ENCODE measurements at regions not wholly inside any gene's neighbourhood (a gene's known extent, or its start where the extent isn't known, plus 50 kb on each side); places are given as distances from the start of the nearest gene placed in this dataset.

DNA sequence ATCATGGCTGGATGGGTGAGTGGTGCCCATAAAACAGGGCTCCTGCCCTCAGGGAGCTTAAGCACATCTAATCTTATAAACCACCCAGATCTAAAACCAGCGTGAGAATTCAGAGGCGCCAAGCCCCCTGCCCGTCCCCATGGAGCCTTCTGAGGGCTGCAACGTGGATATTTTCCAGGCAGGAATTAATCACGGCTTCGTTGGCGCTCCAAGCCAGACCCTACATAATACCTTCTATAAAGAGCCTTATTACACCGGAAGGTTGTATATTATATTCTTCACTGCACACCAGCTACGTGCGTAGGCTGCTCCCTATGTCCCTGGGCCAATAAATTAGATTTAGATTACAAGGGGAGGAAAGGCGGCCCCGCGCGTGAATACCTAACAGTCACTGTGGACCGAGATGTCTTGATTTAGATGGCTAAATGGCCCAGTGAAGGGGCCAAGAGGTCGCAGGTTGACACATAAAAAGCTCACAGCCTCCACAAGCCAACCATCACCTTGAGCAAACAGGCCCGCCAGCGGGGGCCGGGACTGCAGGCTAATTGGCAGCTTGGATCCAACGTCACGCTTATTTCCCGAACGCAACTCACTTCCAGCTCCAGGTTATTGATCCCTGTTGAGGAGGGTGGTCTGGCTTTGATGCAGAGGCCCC lies 64.7 kb upstream of the APCDD1L start:
- H3K9ac ChIP-seq (ENCODE audit: insufficient read depth, low read depth, low read length): no peak overlapping the region
- H3K79me2 ChIP-seq (ENCODE audit: insufficient read depth, low read length): no peaks in the 10 kb centered on the region
- in situ Hi-C loops (cut with HindIII; ENCODE audit: extremely low pct_ligation_motif_present, low pct_unique_long_range_greater_than_20kb): no loop called here
- CTCF ChIA-PET (ENCODE audit: low intra/inter-chr PET ratio, low total read pairs): no interaction called here
- FAIRE-seq (no peak), DNase-seq (ENCODE audit: low spot score) (no peak), ATAC-seq (no peak)
- no peaks in the 10 kb centered on the region for H3K36me3 ChIP-seq (replicated peaks in 1 of 2; ENCODE audit: control insufficient read depth in 1 of 2, insufficient read depth in 2 of 2, low read length in 2 of 2)
- 51% methylated on average over 23 of the region's 23 CpGs for WGBS (ENCODE audit: low lambda C conversion rate)
- intact Hi-C loops (cut with micrococcal nuclease; ENCODE audit: unreplicated experiment): no loop called here
- H2AFZ ChIP-seq (ENCODE audit: low read length): no peak overlapping the region
- TF ChIP-seq ZSCAN25 (CRISPR knock-in tag; IDR thresholded peaks at IDR 0.05) (no peak), ZNF124 (CRISPR knock-in tag; IDR thresholded peaks at IDR 0.05) (no peak), ZNF557 (CRISPR knock-in tag; IDR thresholded peaks at IDR 0.05) (no peak), SKI (IDR thresholded peaks at IDR 0.05; ENCODE audit: partially characterized antibody) (no peak), ZIK1 (CRISPR knock-in tag; IDR thresholded peaks at IDR 0.05; ENCODE audit: borderline replicate concordance, low read depth) (no peak), ZSCAN22 (CRISPR knock-in tag; IDR thresholded peaks at IDR 0.05) (no peak), SETDB1 (CRISPR knock-in tag; IDR thresholded peaks at IDR 0.05; ENCODE audit: borderline replicate concordance) (no peak), ZNF674 (CRISPR knock-in tag; IDR thresholded peaks at IDR 0.05; ENCODE audit: low read depth) (no peak), NR2F6 (IDR thresholded peaks at IDR 0.05) (no peak), NR2F6 (CRISPR knock-in tag; IDR thresholded peaks at IDR 0.05) (no peak), RAD51 (IDR thresholded peaks at IDR 0.05; ENCODE audit: borderline replicate concordance) (no peak), ZNF746 (CRISPR knock-in tag; IDR thresholded peaks at IDR 0.05) (no peak), ARNT2 (CRISPR knock-in tag; IDR thresholded peaks at IDR 0.05; ENCODE audit: low read depth) (no peak)
- TF ChIP-seq, protein P1, sequence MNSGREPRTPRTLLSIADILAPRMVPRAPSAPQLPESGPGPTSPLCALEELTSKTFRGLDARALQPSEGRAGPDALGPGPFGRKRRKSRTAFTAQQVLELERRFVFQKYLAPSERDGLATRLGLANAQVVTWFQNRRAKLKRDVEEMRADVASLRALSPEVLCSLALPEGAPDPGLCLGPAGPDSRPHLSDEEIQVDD (CRISPR knock-in tag; IDR thresholded peaks at IDR 0.05; ENCODE audit: borderline replicate concordance): no peak
- no TSS peak for BruUV-seq (replicated peaks)
- no peaks in the 10 kb centered on the region for H3K9me3 ChIP-seq (ENCODE audit: low read length)
- no peak overlapping the region for H3K27ac ChIP-seq (ENCODE audit: extremely low read length, insufficient read depth, low read length)
- no peaks in the 10 kb centered on the region for H3K4me1 ChIP-seq (ENCODE audit: insufficient read depth, low read length)
- POLR2A ChIA-PET: no interaction called here
- no peaks in the 10 kb centered on the region for H4K20me1 ChIP-seq (ENCODE audit: insufficient read depth, low read length)
- H3K27me3 ChIP-seq (ENCODE audit: control insufficient read depth in 1 of 2, insufficient read depth in 2 of 2, low read length in 2 of 2): peaks cover 21 to 82% of the 10 kb centered on the region in 2 experiments; a peak in 4 of 5 replicates
- no peak overlapping the region for H3K4me2 ChIP-seq (ENCODE audit: low read depth, low read length)
- no peak overlapping the region for H3K4me3 ChIP-seq (replicated peaks in 1 of 3; ENCODE audit: insufficient read depth in 1 of 3, low read depth in 2 of 3, low read length in 3 of 3)
